H54 (cell line): ENCODE measurements at regions not wholly inside any gene's neighbourhood (a gene's known extent, or its start where the extent isn't known, plus 50 kb on each side); places are given as distances from the start of the nearest gene placed in this dataset.

ENCODE experiments used
- DNase-seq: peaks from one replicate; pipeline ENCODE4 v3.0.0; 2011; ENCODE audit warnings: low spot score, mixed read lengths; ENCODE audit not compliant: insufficient read length
- FAIRE-seq: peaks from 3 replicates; lab custom pipeline; 2011; peaks lifted over from hg19 to GRCh38; lab: Jason Lieb, UNC
- POLR2A ChIP-seq: IDR thresholded peaks from 2 replicates; pipeline ENCODE4 v1.6.1; 2011; ENCODE audit warnings: low read depth, mild to moderate bottlenecking, low read length

DNA sequence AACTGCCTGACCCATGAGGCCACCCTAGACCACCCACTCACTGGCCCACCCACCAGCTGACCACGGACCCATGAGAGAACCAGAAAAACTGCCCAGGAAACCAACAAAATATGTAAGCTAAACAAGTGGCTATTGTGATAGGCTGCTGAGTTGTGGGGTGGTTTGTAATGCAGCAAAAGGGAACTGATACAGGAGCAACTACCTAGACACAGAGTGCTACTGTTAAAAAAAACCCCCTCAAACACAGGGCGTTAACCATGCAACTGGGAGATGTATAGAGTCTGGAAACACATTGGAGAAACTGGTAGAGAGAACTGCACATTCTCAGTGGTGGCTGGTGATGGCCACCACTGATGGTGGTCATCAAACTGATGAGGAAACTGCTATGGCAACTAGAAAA, 206.3 kb upstream of the GYPC start:
- FAIRE-seq (no peak), DNase-seq (no peak)
- no peak for TF ChIP-seq POLR2A

DNA sequence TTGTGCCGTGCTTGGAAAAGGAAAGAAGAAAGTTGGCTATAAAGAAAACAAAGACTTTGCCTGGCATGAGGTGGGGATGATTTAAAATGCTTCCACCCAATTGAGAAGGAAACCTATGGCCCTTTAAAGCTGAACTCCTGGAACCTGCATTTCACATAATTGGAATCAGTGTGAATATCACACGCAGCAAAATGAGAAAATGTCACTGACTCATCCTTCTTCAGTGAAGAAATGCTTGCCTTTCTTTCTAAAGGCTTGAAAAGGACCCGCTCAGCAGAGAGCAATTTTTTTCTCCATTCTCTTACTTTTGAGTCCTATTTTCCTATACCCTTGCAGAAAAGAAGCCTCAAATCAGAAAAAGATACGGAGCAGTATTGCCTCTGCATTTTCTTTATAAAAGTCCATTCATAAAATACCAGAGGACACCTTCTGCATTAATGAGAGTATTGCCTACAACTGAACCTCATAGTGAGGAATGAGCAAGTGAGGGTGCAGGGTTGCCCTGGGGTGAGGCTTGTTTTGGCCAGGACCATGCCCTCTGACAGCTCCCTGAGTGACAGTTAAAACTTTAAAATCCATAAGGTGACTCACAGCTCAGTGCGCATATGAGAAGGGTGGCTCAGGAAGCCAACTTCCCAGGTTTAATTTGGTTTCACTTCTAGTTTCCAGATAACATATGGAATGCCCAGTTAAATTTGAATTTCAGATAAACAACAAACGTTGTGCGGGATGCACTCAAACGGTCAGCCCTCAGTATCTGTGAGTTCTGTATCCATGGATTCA, 191.9 kb upstream of the GYPC start:
- TF ChIP-seq POLR2A: no peak
- DNase-seq: no peak
- FAIRE-seq: no peak

DNA sequence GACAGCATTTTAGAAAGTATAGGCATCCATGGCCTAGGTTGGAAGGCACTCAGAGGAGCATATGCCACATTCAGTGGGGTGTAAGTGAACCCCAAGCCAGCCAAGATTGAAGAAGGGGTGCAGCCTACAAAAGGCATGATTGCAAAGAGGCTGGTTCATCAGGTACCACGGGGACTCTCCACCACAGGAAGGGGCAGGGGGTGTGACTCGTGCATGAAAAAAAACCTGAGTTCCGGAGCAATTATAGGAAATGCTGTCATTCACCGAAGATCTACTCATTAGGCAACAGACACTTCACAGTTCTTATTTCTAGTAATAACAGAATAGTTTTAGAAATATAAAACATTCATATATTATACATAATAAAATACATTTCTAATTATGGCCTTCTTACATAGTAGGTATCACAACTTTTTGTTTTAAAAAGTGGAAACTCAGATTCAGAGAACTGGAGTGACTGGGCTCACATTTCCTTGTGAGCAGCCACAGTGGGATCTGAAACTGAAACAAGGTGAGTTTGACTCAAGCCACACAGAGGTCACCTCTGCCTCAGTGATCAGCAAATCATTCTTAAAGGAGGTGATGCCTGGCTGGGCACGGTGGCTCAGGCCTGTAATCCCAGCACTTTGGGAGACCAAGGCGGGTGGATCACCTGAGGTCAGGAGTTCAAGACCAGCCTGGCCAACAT, 188.4 kb upstream of the GYPC start:
- FAIRE-seq: no peak
- TF ChIP-seq POLR2A: no peak
- DNase-seq: no peak

DNA sequence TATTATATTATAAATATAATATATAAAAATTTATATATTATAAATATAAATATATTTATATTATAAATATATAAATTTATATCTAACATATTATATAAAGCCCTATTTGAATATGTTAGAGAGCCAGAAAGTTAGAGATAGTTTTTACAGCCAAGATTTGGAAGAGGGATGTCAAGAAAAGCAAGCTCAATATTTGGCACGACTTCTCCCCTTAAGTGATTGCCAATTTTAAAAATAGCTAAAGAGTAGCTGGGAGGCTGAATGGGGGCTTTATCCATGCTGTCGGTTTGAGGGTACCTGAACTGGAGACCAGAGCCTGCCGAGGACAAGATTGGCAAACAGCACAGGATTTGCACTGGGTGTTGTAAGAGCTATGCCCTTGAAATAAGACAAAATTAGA, 180.9 kb upstream of the GYPC start:
- no peak for TF ChIP-seq POLR2A
- no peak for FAIRE-seq
- no peak for DNase-seq

DNA sequence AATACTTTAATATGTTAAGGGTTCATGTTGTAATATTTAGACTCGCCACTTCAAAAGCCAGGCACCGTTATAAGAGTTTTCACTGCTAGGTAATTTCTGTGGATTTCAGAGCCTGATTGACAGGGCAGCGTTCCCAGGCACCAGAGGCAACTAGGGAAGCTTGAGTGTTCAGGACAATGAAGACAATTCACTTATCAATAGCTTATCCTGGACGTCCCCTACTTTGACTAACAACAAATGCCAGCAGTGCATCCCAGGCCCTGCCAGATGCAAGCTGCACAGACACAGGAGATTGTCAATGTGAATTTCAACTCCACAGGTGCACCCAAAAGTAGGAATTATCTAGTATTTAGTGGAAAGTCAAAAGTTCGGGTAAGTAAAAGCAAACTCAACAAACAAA, 179.3 kb upstream of the GYPC start:
- no peak for FAIRE-seq
- TF ChIP-seq POLR2A: no peak
- DNase-seq: no peak

DNA sequence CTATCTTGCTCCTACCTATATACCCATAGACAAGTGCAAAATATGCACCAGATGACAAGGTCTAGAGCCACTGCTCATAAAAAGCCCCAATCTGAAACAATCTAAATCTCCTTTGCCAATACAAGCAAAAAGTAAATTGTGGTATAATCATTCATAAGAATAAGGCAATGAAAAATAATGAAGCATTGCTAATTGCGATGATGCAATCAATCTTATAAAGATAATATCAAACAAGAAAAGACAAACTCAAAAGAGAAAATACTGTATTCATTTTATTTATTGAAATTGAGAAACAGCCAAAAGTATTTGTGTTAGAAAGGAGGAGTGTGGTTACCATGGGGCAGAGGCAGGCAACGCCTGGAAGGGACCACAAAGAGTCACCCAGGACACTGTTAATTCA, 175.9 kb upstream of the GYPC start:
- DNase-seq (no peak), FAIRE-seq (no peak)
- TF ChIP-seq POLR2A: no peak

DNA sequence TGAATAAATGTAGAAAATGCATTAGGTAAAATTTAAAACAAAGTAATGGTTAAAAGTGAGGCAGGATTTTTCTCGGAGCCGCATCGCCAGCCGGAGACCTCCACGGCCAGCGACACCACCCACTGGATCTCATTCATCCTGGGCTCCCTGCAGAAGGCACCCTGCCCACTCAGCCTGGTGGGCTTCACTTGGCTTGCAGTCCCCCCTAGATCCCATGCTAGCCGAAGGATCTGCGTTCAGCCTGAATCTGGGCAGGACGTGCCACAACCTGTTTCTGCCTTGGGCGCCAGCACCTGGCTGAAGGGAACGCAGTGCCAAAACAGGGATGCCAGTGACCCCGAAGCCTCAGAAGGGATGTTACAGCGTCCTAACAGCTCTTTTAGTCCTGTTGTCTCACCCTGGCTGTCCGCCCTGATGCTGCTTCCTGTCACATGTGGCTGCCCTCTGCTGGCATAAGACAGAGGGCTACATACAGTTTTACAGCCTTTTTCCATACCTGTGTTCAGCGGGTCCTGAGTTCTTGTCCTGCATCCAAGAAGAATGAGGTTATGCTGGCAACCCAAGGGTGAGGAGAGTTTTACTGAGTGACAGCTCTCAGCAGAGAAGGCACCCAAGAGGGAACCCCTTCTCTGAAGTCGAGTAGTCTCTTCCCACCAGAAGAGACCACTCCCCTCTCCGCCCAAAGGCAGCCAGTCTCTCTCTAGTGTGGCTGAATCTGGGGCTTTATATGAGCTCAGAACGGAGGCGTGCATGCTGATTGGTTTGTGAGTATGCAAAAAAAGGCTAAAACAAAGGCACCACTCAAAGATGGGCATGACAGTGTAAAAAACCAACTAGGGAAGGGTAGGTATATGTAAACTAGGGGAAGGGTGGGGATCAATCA, 173.1 kb upstream of the GYPC start:
- FAIRE-seq (no peak), DNase-seq (no peak)
- TF ChIP-seq POLR2A: no peak

DNA sequence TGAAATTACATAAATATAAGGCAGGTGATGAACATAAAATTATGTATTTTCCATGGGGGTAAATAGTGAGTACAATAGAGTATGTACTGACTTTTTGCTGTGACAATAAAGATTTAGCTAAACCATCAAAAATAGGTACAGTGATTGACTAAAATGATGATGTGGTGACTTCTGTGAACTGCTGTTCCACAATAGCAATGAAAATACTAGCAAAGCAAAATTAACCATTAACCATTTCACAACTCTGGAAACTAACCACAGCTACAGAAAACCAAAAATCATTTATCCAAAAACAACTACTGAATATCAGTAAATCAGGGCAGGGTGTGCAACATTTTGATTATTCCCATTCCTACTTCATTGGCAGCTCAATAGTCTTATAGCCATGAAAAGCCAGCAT, 161.4 kb upstream of the GYPC start:
- DNase-seq (no peak), FAIRE-seq (no peak)
- TF ChIP-seq POLR2A: no peak

DNA sequence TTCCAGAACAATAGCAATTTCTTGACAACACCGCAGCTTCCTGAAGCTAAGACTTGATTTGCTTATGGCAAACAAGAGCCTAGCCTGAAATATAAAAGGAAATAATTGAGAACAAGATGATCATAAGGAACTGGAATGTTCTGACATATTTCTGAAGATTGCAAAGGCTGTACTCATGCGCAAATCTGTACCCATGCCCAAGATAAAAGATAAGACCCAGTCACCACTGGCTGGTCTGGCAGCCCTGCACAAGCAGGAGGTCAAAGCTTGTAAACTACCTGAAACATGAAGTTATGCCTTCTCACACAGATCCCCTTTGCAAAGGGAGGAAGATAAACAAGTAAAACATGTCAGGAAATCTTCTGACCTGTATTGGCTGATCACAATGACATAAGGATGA, 160.8 kb upstream of the GYPC start:
- no peak for TF ChIP-seq POLR2A
- DNase-seq: no peak
- no peak for FAIRE-seq

DNA sequence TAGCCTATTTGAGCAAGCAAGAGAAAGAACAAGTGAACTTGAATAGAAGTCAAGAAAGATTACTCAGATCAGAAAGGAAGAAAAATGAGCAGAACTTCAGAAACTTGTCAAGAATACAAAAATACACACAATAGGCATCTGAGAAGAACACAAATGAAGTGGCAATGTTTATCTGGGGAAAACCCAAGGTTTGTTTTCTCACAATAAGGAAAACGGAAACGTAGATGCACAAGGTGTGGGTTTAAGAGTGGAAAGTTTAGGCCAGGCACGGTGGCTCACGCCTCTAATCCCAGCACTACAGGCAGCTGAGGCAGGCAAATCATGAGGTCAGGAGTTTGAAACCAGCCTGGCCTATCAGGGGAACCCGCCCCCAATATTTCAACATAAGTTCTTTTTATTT, 159.5 kb upstream of the GYPC start:
- no peak for DNase-seq
- FAIRE-seq: no peak
- TF ChIP-seq POLR2A: no peak

DNA sequence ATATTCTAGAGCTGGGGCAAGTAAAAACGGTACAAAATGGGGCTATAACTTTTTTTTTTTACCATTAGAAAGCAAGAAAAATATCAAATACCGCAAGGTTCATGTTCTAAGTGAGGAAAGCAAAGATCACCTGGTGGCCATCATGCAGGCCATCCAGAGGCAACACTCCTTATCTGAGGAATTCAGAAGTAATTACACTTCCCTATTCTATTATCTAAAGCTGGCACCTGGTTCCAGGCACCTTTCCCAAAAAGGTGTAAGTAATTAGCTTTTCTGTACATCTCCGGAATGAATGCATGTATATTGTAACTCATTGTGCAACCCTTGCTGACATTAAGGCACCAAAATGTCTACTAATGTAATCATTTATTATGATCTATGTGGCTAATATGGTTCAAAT, 152.5 kb upstream of the GYPC start:
- no peak for FAIRE-seq

DNA sequence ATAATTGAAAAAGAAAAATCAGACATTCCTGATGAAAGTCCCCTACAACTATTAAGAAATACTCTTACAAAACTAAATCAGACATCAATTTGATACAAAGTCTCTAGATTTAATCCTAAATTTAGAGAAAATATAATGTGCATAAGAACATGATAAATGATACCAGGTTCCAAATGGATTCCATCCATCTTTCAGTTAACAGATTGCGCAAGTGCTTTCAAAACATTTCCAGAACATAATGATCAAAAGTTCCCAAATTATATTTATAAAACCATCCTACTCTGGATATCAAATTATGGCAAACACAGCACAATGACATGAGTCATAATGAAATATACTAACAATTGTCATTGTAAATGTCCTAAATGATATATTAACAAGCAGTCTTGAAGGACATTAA, 151.0 kb upstream of the GYPC start:
- DNase-seq (no peak), FAIRE-seq (no peak)
- TF ChIP-seq POLR2A: no peak

More for the DNA sequence above, 152.5 kb upstream of the GYPC start:
- DNase-seq: no peak
- TF ChIP-seq POLR2A: no peak

DNA sequence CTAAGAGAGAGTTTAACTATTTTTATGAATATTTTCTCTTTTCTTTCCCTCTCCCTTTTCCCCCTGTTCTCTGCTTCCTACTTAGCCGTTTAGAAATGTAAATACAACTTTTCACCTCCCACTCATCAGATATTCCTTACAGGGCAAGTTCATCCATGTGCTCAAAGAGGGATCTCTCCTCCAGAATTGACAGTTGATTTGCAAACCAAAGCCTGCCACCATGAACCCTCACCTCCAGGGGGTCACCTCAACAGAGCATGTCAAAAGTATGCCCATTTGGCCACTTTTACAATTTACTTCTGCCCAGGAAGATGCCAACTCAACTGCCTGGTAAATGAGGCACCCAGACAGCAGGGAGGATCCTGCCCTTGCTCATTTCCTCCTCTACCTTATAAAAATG, 149.2 kb upstream of the GYPC start:
- DNase-seq (no peak), FAIRE-seq (no peak)
- TF ChIP-seq POLR2A: no peak

DNA sequence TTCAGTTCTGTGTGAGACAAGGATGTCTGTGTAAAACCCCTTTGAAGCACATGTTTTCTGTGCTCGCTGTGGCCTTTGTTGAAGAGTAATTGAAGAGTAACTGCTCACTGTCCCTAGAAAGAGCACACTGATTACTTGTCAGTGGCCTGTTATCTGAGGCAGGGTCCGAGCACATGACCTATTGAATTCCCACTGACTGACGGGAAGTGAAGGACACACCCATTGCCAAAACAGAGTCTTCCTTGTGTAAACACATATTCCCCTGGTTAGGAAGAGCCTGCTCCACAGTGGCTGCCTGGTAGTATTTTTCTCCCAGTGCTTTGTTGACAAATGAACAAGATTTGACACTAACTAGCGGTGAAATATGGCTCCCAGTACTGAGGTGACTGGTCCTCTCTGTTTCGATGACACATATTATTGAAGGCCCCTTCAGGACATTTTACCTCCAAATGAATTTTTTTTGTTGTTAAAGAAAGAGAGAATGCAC, 148.5 kb upstream of the GYPC start:
- FAIRE-seq (no peak), DNase-seq (no peak)
- no peak for TF ChIP-seq POLR2A
